GM06990 (cell line): ENCODE measurements at regions not wholly inside any gene's neighbourhood (a gene's known extent, or its start where the extent isn't known, plus 50 kb on each side); places are given as distances from the start of the nearest gene placed in this dataset.

Experiments
- DNase-seq: peaks from one replicate; pipeline ENCODE4 v3.0.0-alpha.2; 2011; ENCODE audit not compliant: insufficient read length; ENCODE audit errors: extremely low read depth
- H3K27me3 ChIP-seq: replicated peaks from 2 replicates; pipeline ENCODE4 v1.6.0; 2011; ENCODE audit warnings: low read length; ENCODE audit not compliant: control insufficient read depth, insufficient read depth
- H3K36me3 ChIP-seq: 2 replicates; pipeline ENCODE4 v1.5.1; 2011; ENCODE audit warnings: low read length; ENCODE audit not compliant: control insufficient read depth, insufficient read depth
- H3K4me3 ChIP-seq: replicated peaks from 2 replicates; pipeline ENCODE4 v1.5.1; 2011; ENCODE audit warnings: low read depth, mild to moderate bottlenecking, control low read depth, low read length
- CTCF ChIP-seq: IDR thresholded peaks from 2 replicates; pipeline ENCODE4 v1.5.1; 2011; ENCODE audit warnings: low read length, control low read depth, mild to moderate bottlenecking, inconsistent platforms; ENCODE audit not compliant: insufficient read depth, poor library complexity, severe bottlenecking

DNA sequence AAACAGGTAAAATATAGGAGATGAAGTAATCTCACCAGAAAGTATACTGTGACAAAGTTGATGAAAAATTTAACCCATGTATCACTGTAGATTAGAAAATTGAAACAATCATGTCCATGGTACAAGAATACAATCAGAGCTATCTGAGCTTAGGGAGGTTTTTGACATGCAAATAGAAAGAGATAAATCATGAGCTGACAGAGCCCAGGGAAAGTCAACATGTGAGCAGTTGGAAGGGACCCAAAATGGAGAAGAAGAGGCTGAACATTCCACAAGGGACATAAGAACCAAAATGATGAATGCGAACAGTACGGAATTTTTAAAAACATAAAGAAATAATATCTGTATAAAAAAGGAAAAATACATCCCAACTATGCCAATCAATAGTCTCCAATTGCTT lies 395.4 kb upstream of the CYRIA start:
- no peaks in the 10 kb centered on the region for H3K27me3 ChIP-seq
- TF ChIP-seq CTCF, result no peak
- no peaks in the 10 kb centered on the region for H3K36me3 ChIP-seq
- H3K4me3 ChIP-seq, result no peak overlapping the region
- no peak for DNase-seq

DNA sequence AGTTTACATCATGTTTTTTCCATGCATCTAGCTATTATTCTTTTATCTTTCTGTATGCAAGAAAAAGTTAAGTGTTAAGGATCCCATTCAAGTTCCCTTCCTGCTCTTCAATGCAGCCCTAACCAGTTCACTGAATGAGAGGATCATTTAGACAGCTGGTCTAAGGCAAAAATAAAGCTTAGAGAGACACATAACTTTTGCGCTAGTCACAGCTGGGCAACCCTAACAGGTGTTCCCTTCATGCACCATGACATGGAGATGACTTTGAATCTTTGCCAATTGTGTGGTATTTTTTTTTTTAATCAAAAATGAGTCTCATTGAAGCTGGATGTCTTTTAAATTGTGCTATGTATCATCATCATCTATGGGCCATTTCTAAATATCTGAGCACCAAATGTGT lies 393.8 kb upstream of the CYRIA start:
- no peaks in the 10 kb centered on the region for H3K36me3 ChIP-seq
- no peak for TF ChIP-seq CTCF
- H3K4me3 ChIP-seq, result no peak overlapping the region
- no peak for DNase-seq
- H3K27me3 ChIP-seq, result no peaks in the 10 kb centered on the region

- no peak for DNase-seq
- no peaks in the 10 kb centered on the region for H3K36me3 ChIP-seq
- no peak overlapping the region for H3K4me3 ChIP-seq
- no peaks in the 10 kb centered on the region for H3K27me3 ChIP-seq
- TF ChIP-seq CTCF, result no peak
These were observed 393.3 kb upstream of the CYRIA start for GRCh38 chr2:17058772-17059402.

- Histone ChIP-seq H3K4me3 (no peak overlapping the region), H3K36me3 (no peaks in the 10 kb centered on the region), H3K27me3 (no peaks in the 10 kb centered on the region)
- TF ChIP-seq CTCF, result no peak
- no peak for DNase-seq
These were observed 391.7 kb upstream of the CYRIA start for GRCh38 chr2:17057109-17058017.

GRCh38 chr2:17056236-17056635 lies 390.6 kb upstream of the CYRIA start:
- no peaks in the 10 kb centered on the region for H3K27me3 ChIP-seq
- H3K4me3 ChIP-seq, result no peak overlapping the region
- no peak for TF ChIP-seq CTCF
- no peak for DNase-seq
- no peaks in the 10 kb centered on the region for H3K36me3 ChIP-seq

DNA sequence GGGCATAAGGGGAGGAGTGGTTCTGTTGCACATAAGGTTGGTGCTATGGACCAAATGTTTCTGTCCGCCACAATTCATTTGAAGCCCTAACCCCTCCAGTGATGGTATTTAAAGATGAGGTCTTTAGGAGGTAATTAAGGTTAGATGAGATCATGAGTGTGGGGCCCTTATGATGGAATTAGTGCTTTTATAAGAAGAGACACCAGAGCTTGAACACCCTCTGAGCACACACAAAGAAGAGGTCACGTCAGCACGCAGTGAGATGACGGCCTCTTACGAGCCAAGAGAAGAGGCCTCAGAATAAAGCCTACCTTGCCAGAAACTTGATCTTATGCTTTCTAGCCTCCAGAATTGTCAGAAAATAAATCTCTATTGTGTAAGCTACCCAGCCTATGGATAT lies 386.4 kb upstream of the CYRIA start:
- H3K4me3 ChIP-seq, result no peak overlapping the region
- TF ChIP-seq CTCF, result no peak

More for the DNA sequence above, 386.4 kb upstream of the CYRIA start:
- H3K36me3 ChIP-seq, result no peaks in the 10 kb centered on the region
- no peak for DNase-seq
- H3K27me3 ChIP-seq, result no peaks in the 10 kb centered on the region; the same call in 1 of the 2 replicates
